ENCODE measurements at regions not wholly inside any gene's neighbourhood (a gene's known extent, or its start where the extent isn't known, plus 50 kb on each side); places are given as distances from the start of the nearest gene placed in this dataset.

DNA sequence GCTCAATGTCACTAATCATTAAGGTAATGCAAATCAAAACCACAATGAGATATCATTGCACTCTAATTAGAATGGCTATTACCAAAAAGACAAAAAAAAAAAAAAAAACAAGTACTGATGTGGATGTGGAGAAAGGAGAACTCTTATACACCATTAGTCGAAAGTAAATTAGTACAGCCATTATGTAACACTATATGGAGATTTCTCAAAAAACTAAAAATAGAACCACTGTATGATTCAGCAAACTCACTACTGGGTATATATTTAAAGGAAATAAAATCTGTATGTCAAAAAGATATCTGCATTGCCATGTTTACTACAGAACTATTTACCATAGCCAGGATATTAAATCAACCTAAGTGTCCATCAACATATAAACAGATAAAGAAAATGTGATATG lies 265.4 kb upstream of the ARHGAP20 start:
- H3K27me3 Mint-ChIP-seq: peaks cover 2% of the 10 kb centered on the region
- DNase-seq (no peak), ATAC-seq (no peak)
- CTCF ChIA-PET: no interaction called here
- no peak for TF ChIP-seq CTCF (IDR thresholded peaks at IDR 0.05)
- no peak overlapping the region for H3K27ac Mint-ChIP-seq
- no peaks in the 10 kb centered on the region for H3K36me3 Mint-ChIP-seq (ENCODE audit: low read depth)
- no peak overlapping the region for H3K4me3 Mint-ChIP-seq
- peaks cover 5% of the 10 kb centered on the region for H3K9me3 Mint-ChIP-seq
- intact Hi-C loops (cut with micrococcal nuclease): no loop called here
- POLR2A ChIA-PET: no interaction called here
- H3K4me1 Mint-ChIP-seq (ENCODE audit: low read depth): no peaks in the 10 kb centered on the region

- ChIA-PET POLR2A (no interaction called here), CTCF (no interaction called here)
- no peak overlapping the region for H3K4me3 Mint-ChIP-seq
- no peak for TF ChIP-seq CTCF (IDR thresholded peaks at IDR 0.05)
- ATAC-seq: no peak
- no peak for DNase-seq
- H3K9me3 Mint-ChIP-seq: peaks cover 5% of the 10 kb centered on the region
- no peak overlapping the region for H3K27ac Mint-ChIP-seq
- no peaks in the 10 kb centered on the region for H3K4me1 Mint-ChIP-seq (ENCODE audit: low read depth)
- no peaks in the 10 kb centered on the region for H3K36me3 Mint-ChIP-seq (ENCODE audit: low read depth)
- intact Hi-C loops (cut with micrococcal nuclease): no loop called here
- H3K27me3 Mint-ChIP-seq: peaks cover 5% of the 10 kb centered on the region
Measured at GRCh38 chr11:110974731-110975130, 262.5 kb upstream of the ARHGAP20 start.

DNA sequence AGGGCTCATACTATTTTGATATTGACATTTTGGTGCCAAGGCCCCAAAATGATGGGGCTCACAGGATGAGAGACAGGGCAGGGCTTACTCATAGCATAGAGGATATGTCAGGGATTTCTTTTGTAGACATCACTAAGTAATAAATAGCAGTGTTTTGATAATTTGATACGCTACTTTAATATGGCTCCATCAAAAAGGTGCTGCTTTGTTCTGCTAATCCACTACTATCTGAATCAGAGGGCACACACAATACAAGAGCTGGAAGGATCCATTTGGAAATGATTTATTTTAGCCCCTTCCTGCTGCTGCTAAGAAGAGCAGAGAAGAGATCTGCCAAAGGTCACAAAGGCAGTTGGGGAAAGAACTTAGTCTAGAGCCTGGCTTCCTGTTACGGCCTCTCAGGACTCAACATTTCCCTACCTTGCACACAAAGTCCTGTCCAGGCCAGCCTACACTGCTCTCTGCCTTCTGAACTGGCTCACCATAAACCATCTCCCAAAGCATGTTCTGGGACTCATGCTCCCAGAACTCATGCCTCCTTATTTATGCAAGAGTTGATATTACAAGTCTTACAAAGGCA lies 261.3 kb upstream of the ARHGAP20 start:
- peaks cover 10% of the 10 kb centered on the region for H3K27me3 Mint-ChIP-seq
- peaks cover 2% of the 10 kb centered on the region for H3K9me3 Mint-ChIP-seq
- TF ChIP-seq CTCF (IDR thresholded peaks at IDR 0.05): no peak
- DNase-seq (no peak), ATAC-seq (no peak)
- POLR2A ChIA-PET: no interaction called here
- H3K27ac Mint-ChIP-seq: no peak overlapping the region
- intact Hi-C loops (cut with micrococcal nuclease): no loop called here
- no peaks in the 10 kb centered on the region for H3K4me1 Mint-ChIP-seq (ENCODE audit: low read depth)
- no peak overlapping the region for H3K4me3 Mint-ChIP-seq
- CTCF ChIA-PET: no interaction called here
- no peaks in the 10 kb centered on the region for H3K36me3 Mint-ChIP-seq (ENCODE audit: low read depth)

- H3K9me3 Mint-ChIP-seq: no peaks in the 10 kb centered on the region
- ATAC-seq (no peak), DNase-seq (no peak)
- peaks cover 10% of the 10 kb centered on the region for H3K27me3 Mint-ChIP-seq
- ChIA-PET CTCF (interaction anchor here (0.6 kb wide), 1 partner anchor 383 kb away, joined by 3 read pairs; no protein-coding TSS in a partner anchor), POLR2A (no interaction called here)
- H3K36me3 Mint-ChIP-seq (ENCODE audit: low read depth): no peaks in the 10 kb centered on the region
- H3K4me1 Mint-ChIP-seq (ENCODE audit: low read depth): no peaks in the 10 kb centered on the region
- intact Hi-C loops (cut with micrococcal nuclease): no loop called here
- no peak overlapping the region for H3K27ac Mint-ChIP-seq
- H3K4me3 Mint-ChIP-seq: no peak overlapping the region
- TF ChIP-seq CTCF (IDR thresholded peaks at IDR 0.05): no peak
Measured at GRCh38 chr11:110972640-110973039, 260.4 kb upstream of the ARHGAP20 start.

DNA sequence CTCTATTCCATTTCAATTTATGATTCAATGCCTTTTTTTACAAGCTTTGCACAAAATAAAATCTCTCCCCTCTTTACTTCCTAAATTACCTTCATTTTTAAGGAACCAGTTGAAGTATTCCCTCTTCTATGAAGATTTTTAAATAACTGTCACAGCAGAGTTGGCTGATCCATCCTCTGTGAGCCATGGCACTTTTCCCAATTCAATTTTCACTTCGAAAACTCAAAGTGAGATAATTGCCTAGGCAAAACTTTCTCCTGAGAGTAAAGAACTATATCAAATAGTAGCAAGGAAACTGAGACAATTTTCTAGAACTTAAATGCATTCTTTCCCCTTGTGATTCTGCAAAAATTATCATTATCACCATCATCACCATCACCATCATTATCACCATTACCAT lies 259.9 kb upstream of the ARHGAP20 start:
- TF ChIP-seq CTCF (IDR thresholded peaks at IDR 0.05): no peak
- DNase-seq (no peak), ATAC-seq (no peak)
- no peaks in the 10 kb centered on the region for H3K9me3 Mint-ChIP-seq
- H3K4me3 Mint-ChIP-seq: no peak overlapping the region
- intact Hi-C loops (cut with micrococcal nuclease): no loop called here
- H3K4me1 Mint-ChIP-seq (ENCODE audit: low read depth): no peaks in the 10 kb centered on the region
- POLR2A ChIA-PET: no interaction called here
- CTCF ChIA-PET: no interaction called here
- no peak overlapping the region for H3K27ac Mint-ChIP-seq
- no peaks in the 10 kb centered on the region for H3K36me3 Mint-ChIP-seq (ENCODE audit: low read depth)
- H3K27me3 Mint-ChIP-seq: peaks cover 10% of the 10 kb centered on the region

All from activated CD8-positive, alpha-beta T cell treated with anti-CD3 and anti-CD28 coated beads for 36 hours (primary cell).